Esophagus muscularis mucosa (tissue), 4 donors: ENCODE measurements at regions not wholly inside any gene's neighbourhood (a gene's known extent, or its start where the extent isn't known, plus 50 kb on each side); places are given as distances from the start of the nearest gene placed in this dataset.

Experiments used
- DNase-seq: peaks from one replicate; pipeline ENCODE4 v3.0.0-alpha.2; 2017; ENCODE audit errors: extremely low spot score
- H3K27ac ChIP-seq, 4 donors: fragments of 200-600 bp; sonication (generic); replicated peaks in 1 of 4; 1 replicate in 3 of 4; 2 replicates in 1 of 4; pipeline ENCODE4 v1.5.1; 2016 to 2019; ENCODE audit warnings: mild to moderate bottlenecking in 1 of 4
- H3K27me3 ChIP-seq, 4 donors: fragments of 200-600 bp; sonication (generic); one replicate each; pipeline versions ENCODE4 v1.5.1 to v1.6.0; 2016 to 2019
- H3K36me3 ChIP-seq, 4 donors: fragments of 200-600 bp; sonication (generic); one replicate each; pipeline ENCODE4 v1.5.1; 2016 to 2019
- H3K4me1 ChIP-seq, 4 donors: fragments of 200-600 bp; sonication (generic); one replicate each; pipeline ENCODE4 v1.5.1; 2016 to 2019
- H3K4me3 ChIP-seq, 4 donors: fragments of 200-600 bp; sonication (generic); 1 replicate in 2 of 4; 2 replicates in 2 of 4; pipeline ENCODE4 v1.5.1; 2016 to 2019; ENCODE audit warnings: mild to moderate bottlenecking in 4 of 4, moderate library complexity in 1 of 4
- H3K9me3 ChIP-seq, 4 donors: fragments of 200-600 bp; sonication (generic); 1 replicate in 3 of 4; 2 replicates in 1 of 4; pipeline ENCODE4 v1.5.1; 2016 to 2019
- CTCF ChIP-seq, 3 experiments: fragments of 200-600 bp in 2 of 3; fragments of 450-650 bp in 1 of 3; sonication (generic) in 2 of 3; IDR thresholded peaks; one replicate each; pipeline ENCODE4 v1.5.1; 2017 to 2019; ENCODE audit warnings: antibody characterized with exemption in 3 of 3, mild to moderate bottlenecking in 2 of 3, moderate library complexity in 1 of 3
- EP300 ChIP-seq: sonication (generic); formaldehyde crosslinking; IDR thresholded peaks from one replicate; pipeline ENCODE4 v1.6.1; 2017; ENCODE audit warnings: antibody characterized with exemption
- POLR2A ChIP-seq: fragments of 450-650 bp; IDR thresholded peaks from one replicate; pipeline ENCODE4 v1.6.1; 2017; ENCODE audit warnings: antibody characterized with exemption, moderate library complexity, mild to moderate bottlenecking, low read depth
- POLR2AphosphoS5 ChIP-seq, 2 donors: sonication (generic); formaldehyde crosslinking; IDR thresholded peaks; one replicate each; pipeline ENCODE4 v1.6.1; 2017; ENCODE audit warnings: antibody characterized with exemption in 2 of 2
- WGBS: methylation state at CpG from one replicate; pipeline ENCODE4 v1.1.5; 2018; 5-methylcytosine and 5-hydroxymethylcytosine counted together
- intact Hi-C: fragments of 100-400 bp; cut with DNase I; formaldehyde crosslinking; loops from one replicate; pipeline ENCODE4 v1.15.1; 2023

- Histone ChIP-seq H3K27me3 (peaks cover 0 to 40% (median 6%) of the 10 kb centered on the region in 4 donors), H3K9me3 (no peaks in the 10 kb centered on the region), H3K27ac (no peak overlapping the region), H3K36me3 (no peaks in the 10 kb centered on the region), H3K4me1 (no peaks in the 10 kb centered on the region), H3K4me3 (no peak overlapping the region)
- no peak for DNase-seq
- no peak for TF ChIP-seq POLR2AphosphoS5 (IDR thresholded peaks at IDR 0.05)
- no peak for TF ChIP-seq POLR2A
- TF ChIP-seq CTCF (IDR thresholded peaks at IDR 0.05), result no peak
- TF ChIP-seq EP300, result no peak
- WGBS, result 80% methylated on average over 6 of the region's 6 CpGs
- intact Hi-C loops, result no loop called here
Measured at GRCh38 chr22:22143448-22143847, 101.1 kb upstream of the VPREB1 start.

- WGBS, result 61% methylated on average over 5 of the region's 5 CpGs
Measured at GRCh38 chr22:22142661-22143060, 101.9 kb upstream of the VPREB1 start.

GRCh38 chr22:22141771-22142591 is 102.6 kb upstream of the VPREB1 start:
- H3K9me3 ChIP-seq, result no peaks in the 10 kb centered on the region
- H3K27ac ChIP-seq, result no peak overlapping the region
- no peaks in the 10 kb centered on the region for H3K36me3 ChIP-seq
- 72% methylated on average over 4 of the region's 4 CpGs for WGBS
- no peaks in the 10 kb centered on the region for H3K4me1 ChIP-seq
- no peak for DNase-seq
- H3K4me3 ChIP-seq, result no peak overlapping the region
- intact Hi-C loops, result no loop called here
- H3K27me3 ChIP-seq, result peaks cover 0 to 29% (median 6%) of the 10 kb centered on the region in 4 donors
- TF ChIP-seq EP300 (no peak), POLR2AphosphoS5 (IDR thresholded peaks at IDR 0.05) (no peak), CTCF (IDR thresholded peaks at IDR 0.05) (no peak), POLR2A (no peak)

More at GRCh38 chr22:22142661-22143060, 101.9 kb upstream of the VPREB1 start:
- peaks cover 0 to 34% (median 6%) of the 10 kb centered on the region in 4 donors for H3K27me3 ChIP-seq
- no peak overlapping the region for H3K27ac ChIP-seq
- no peak for DNase-seq
- no peaks in the 10 kb centered on the region for H3K9me3 ChIP-seq
- no peaks in the 10 kb centered on the region for H3K36me3 ChIP-seq
- H3K4me1 ChIP-seq, result no peaks in the 10 kb centered on the region
- intact Hi-C loops, result no loop called here
- no peak for TF ChIP-seq POLR2AphosphoS5 (IDR thresholded peaks at IDR 0.05)
- TF ChIP-seq EP300, result no peak
- TF ChIP-seq POLR2A, result no peak
- TF ChIP-seq CTCF (IDR thresholded peaks at IDR 0.05), result no peak
- H3K4me3 ChIP-seq, result no peak overlapping the region

- WGBS, result 90% methylated on average over 3 of the region's 3 CpGs
- H3K27me3 ChIP-seq, result peaks cover 0 to 26% (median 6%) of the 10 kb centered on the region in 4 donors
- intact Hi-C loops, result no loop called here
Measured at GRCh38 chr22:22141031-22141430, 103.6 kb upstream of the VPREB1 start.

More at GRCh38 chr22:22141031-22141430, 103.6 kb upstream of the VPREB1 start:
- Histone ChIP-seq H3K9me3 (no peaks in the 10 kb centered on the region), H3K27ac (no peak overlapping the region), H3K4me1 (no peaks in the 10 kb centered on the region), H3K4me3 (no peak overlapping the region), H3K36me3 (no peaks in the 10 kb centered on the region)
- no peak for DNase-seq
- TF ChIP-seq POLR2A (no peak), CTCF (IDR thresholded peaks at IDR 0.05) (no peak), POLR2AphosphoS5 (IDR thresholded peaks at IDR 0.05) (no peak), EP300 (no peak)
